WTC11 (cell line): ENCODE measurements at regions not wholly inside any gene's neighbourhood (a gene's known extent, or its start where the extent isn't known, plus 50 kb on each side); places are given as distances from the start of the nearest gene placed in this dataset.

Experiments
- MAX ChIP-seq: sonication (generic); formaldehyde crosslinking; IDR thresholded peaks from 2 replicates; pipeline ENCODE4 v1.8.0; 2022; ENCODE audit warnings: mild to moderate bottlenecking, missing genetic modification reagents
- RORB ChIP-seq: fragments of 250-450 bp; sonication (Bioruptor Pico); IDR thresholded peaks from 2 replicates; pipeline ENCODE4 v1.9.0; 2021; ENCODE audit warnings: mild to moderate bottlenecking

DNA sequence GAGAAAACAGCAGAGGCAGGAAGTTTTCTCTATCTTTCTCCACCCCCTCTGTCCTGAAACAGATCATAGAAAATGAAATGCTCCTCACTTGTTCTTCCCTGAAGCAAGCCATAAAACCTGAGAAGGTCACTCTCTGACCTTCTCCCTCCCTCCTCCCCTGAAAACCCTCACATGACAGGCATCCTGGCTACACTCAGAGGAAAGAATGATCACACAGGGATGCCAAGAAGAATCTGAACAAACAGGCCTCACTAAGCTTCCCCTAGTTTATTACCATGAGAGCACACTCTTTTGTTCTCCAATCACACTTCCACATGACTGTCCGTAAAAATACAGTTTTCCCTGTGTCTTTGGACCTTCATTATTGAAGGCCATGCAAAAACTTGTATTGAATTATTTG lies 300.1 kb downstream of the BUD13 start:
- TF ChIP-seq MAX = no peak
- no peak for TF ChIP-seq RORB (CRISPR knock-in tag)
